WTC11 (cell line): ENCODE measurements at regions not wholly inside any gene's neighbourhood (a gene's known extent, or its start where the extent isn't known, plus 50 kb on each side); places are given as distances from the start of the nearest gene placed in this dataset.

Source experiments
- ATAC-seq: fragments of 200-7000 bp; cut with Tn5 transposase; 2 replicates; pipeline ENCODE4 v1.10.0; 2021; ENCODE audit warnings: mild to moderate bottlenecking, moderate library complexity
- CTCF ChIA-PET: fragments of 300-600 bp; sonication (Branson Sonifier 250); formaldehyde crosslinking; loops from one replicate; lab custom pipeline; 2021; ENCODE audit warnings: antibody characterized with exemption; lab: Charles Lee
- POLR2A ChIA-PET: fragments of 350-600 bp; sonication (Branson Sonifier 250); formaldehyde crosslinking; loops from one replicate; lab custom pipeline; 2021; ENCODE audit warnings: antibody characterized with exemption; lab: Charles Lee
- DNase-seq: peaks from one replicate; pipeline ENCODE4 v3.0.0; 2021; ENCODE audit warnings: low spot score
- H3K27ac Mint-ChIP-seq: 2 replicates; pipeline ENCODE4 v1.8.0; 2021; ENCODE audit warnings: mixed read lengths
- H3K27me3 Mint-ChIP-seq: 2 replicates; pipeline ENCODE4 v1.8.0; 2021; ENCODE audit warnings: low read depth, mild to moderate bottlenecking, moderate library complexity, mixed read lengths
- H3K36me3 Mint-ChIP-seq: 2 replicates; pipeline ENCODE4 v1.8.0; 2021; ENCODE audit warnings: mixed read lengths
- H3K4me1 Mint-ChIP-seq: 2 replicates; pipeline ENCODE4 v1.8.0; 2022; ENCODE audit warnings: mixed read lengths
- H3K4me3 Mint-ChIP-seq: 2 replicates; pipeline ENCODE4 v1.8.0; 2021; ENCODE audit warnings: mild to moderate bottlenecking, moderate library complexity, mixed read lengths
- H3K9me3 Mint-ChIP-seq: 2 replicates; pipeline ENCODE4 v1.8.0; 2021; ENCODE audit warnings: mixed read lengths
- ARID4B ChIP-seq: sonication (generic); formaldehyde crosslinking; IDR thresholded peaks from 2 replicates; pipeline ENCODE4 v1.8.0; 2023; ENCODE audit warnings: missing genetic modification reagents, mild to moderate bottlenecking, borderline replicate concordance
- CDX4 ChIP-seq: fragments of 250-450 bp; sonication (Bioruptor Pico); IDR thresholded peaks from 2 replicates; pipeline ENCODE4 v1.9.0; 2021; ENCODE audit warnings: moderate library complexity, mild to moderate bottlenecking, inconsistent platforms, borderline replicate concordance
- CREM ChIP-seq: sonication (generic); formaldehyde crosslinking; IDR thresholded peaks from 2 replicates; pipeline ENCODE4 v1.8.1; 2022; ENCODE audit warnings: mild to moderate bottlenecking, missing genetic modification reagents, moderate library complexity
- E2F1 ChIP-seq: sonication (generic); formaldehyde crosslinking; IDR thresholded peaks from 2 replicates; pipeline ENCODE4 v1.8.0; 2022; ENCODE audit warnings: mild to moderate bottlenecking, missing genetic modification reagents
- ELF4 ChIP-seq: sonication (generic); formaldehyde crosslinking; IDR thresholded peaks from 2 replicates; pipeline ENCODE4 v1.8.1; 2022; ENCODE audit warnings: low read depth, mild to moderate bottlenecking, moderate library complexity, missing genetic modification reagents
- ESRRA ChIP-seq: sonication (generic); formaldehyde crosslinking; IDR thresholded peaks from 2 replicates; pipeline ENCODE4 v1.8.1; 2022; ENCODE audit warnings: mild to moderate bottlenecking, missing genetic modification reagents, borderline replicate concordance
- FOXK1 ChIP-seq: sonication (generic); formaldehyde crosslinking; IDR thresholded peaks from 2 replicates; pipeline ENCODE4 v1.8.0; 2022; ENCODE audit warnings: mild to moderate bottlenecking, moderate library complexity, missing genetic modification reagents
- KAT7 ChIP-seq: sonication (generic); formaldehyde crosslinking; IDR thresholded peaks from 2 replicates; pipeline ENCODE4 v1.8.1; 2023; ENCODE audit warnings: missing genetic modification reagents, mild to moderate bottlenecking, borderline replicate concordance
- MLX ChIP-seq: sonication (generic); formaldehyde crosslinking; IDR thresholded peaks from 2 replicates; pipeline ENCODE4 v1.8.1; 2023; ENCODE audit warnings: mild to moderate bottlenecking, missing genetic modification reagents, moderate library complexity
- NFE2L1 ChIP-seq: sonication (generic); formaldehyde crosslinking; IDR thresholded peaks from 2 replicates; pipeline ENCODE4 v1.8.1; 2023; ENCODE audit warnings: missing genetic modification reagents
- NR2C2 ChIP-seq: sonication (generic); formaldehyde crosslinking; IDR thresholded peaks from 2 replicates; pipeline ENCODE4 v1.8.0; 2022; ENCODE audit warnings: mild to moderate bottlenecking, missing genetic modification reagents
- NR3C1 ChIP-seq: sonication (generic); formaldehyde crosslinking; conservative IDR thresholded peaks from 2 replicates; pipeline ENCODE4 v1.8.1; 2023; ENCODE audit warnings: low read depth, mild to moderate bottlenecking, missing genetic modification reagents
- OVOL2 ChIP-seq: fragments of 250-450 bp; sonication (Bioruptor Pico); IDR thresholded peaks from 2 replicates; pipeline ENCODE4 v1.9.0; 2021; ENCODE audit warnings: mild to moderate bottlenecking, borderline replicate concordance
- PREB ChIP-seq: sonication (generic); formaldehyde crosslinking; IDR thresholded peaks from 2 replicates; pipeline ENCODE4 v1.8.1; 2022; ENCODE audit warnings: mild to moderate bottlenecking, missing genetic modification reagents, moderate library complexity, borderline replicate concordance
- ZBTB21 ChIP-seq: sonication (generic); formaldehyde crosslinking; IDR thresholded peaks from 2 replicates; pipeline ENCODE4 v1.8.1; 2023; ENCODE audit warnings: mild to moderate bottlenecking, missing genetic modification reagents, borderline replicate concordance
- ZBTB43 ChIP-seq: sonication (generic); formaldehyde crosslinking; IDR thresholded peaks from 2 replicates; pipeline ENCODE4 v1.8.1; 2023; ENCODE audit warnings: mild to moderate bottlenecking, missing genetic modification reagents
- ZNF138 ChIP-seq: sonication (generic); formaldehyde crosslinking; conservative IDR thresholded peaks from 2 replicates; pipeline ENCODE4 v1.8.1; 2022; ENCODE audit warnings: mild to moderate bottlenecking, moderate library complexity, missing genetic modification reagents
- ZNF416 ChIP-seq: fragments of 250-450 bp; sonication (Bioruptor Pico); IDR thresholded peaks from 2 replicates; pipeline ENCODE4 v1.9.0; 2021; ENCODE audit warnings: mild to moderate bottlenecking, inconsistent platforms
- ZNF532 ChIP-seq: fragments of 250-450 bp; sonication (Bioruptor Pico); IDR thresholded peaks from 2 replicates; pipeline ENCODE4 v1.9.0; 2021; ENCODE audit warnings: mild to moderate bottlenecking, borderline replicate concordance
- ZNF671 ChIP-seq: fragments of 250-450 bp; sonication (Bioruptor Pico); IDR thresholded peaks from 2 replicates; pipeline ENCODE4 v1.8.0; 2021; ENCODE audit warnings: mild to moderate bottlenecking

- DNase-seq (no peak), ATAC-seq (no peak)
- TF ChIP-seq CREM (CRISPR knock-in tag) (no peak), ZNF532 (CRISPR knock-in tag) (no peak), OVOL2 (CRISPR knock-in tag) (no peak), ZNF671 (CRISPR knock-in tag) (no peak), CDX4 (CRISPR knock-in tag) (no peak), PREB (CRISPR knock-in tag) (no peak)
- Mint-ChIP-seq H3K27ac (no peak overlapping the region), H3K9me3 (peaks cover 48% of the 10 kb centered on the region), H3K36me3 (peaks cover 36% of the 10 kb centered on the region), H3K27me3 (no peaks in the 10 kb centered on the region; the same call in 1 of the 2 replicates), H3K4me3 (no peak overlapping the region), H3K4me1 (peaks cover 8% of the 10 kb centered on the region; the same call in 1 of the 2 replicates)
- ChIA-PET POLR2A (no interaction called here), CTCF (no interaction called here)
Measured at GRCh38 chr12:19034937-19035336, 94.6 kb upstream of the PLEKHA5 start.

- peaks cover 48% of the 10 kb centered on the region for H3K9me3 Mint-ChIP-seq
- no peaks in the 10 kb centered on the region; the same call in 1 of the 2 replicates for H3K27me3 Mint-ChIP-seq
- CTCF ChIA-PET: no interaction called here
- ATAC-seq: no peak
- POLR2A ChIA-PET: no interaction called here
- H3K27ac Mint-ChIP-seq: no peak overlapping the region
- H3K4me1 Mint-ChIP-seq: peaks cover 12% of the 10 kb centered on the region
- no peak for DNase-seq
- H3K4me3 Mint-ChIP-seq: no peak overlapping the region
- peaks cover 36% of the 10 kb centered on the region for H3K36me3 Mint-ChIP-seq
- TF ChIP-seq FOXK1 (CRISPR knock-in tag) (no peak), MLX (CRISPR knock-in tag) (no peak), ZBTB21 (CRISPR knock-in tag) (no peak), ZNF138 (CRISPR knock-in tag) (no peak), NR2C2 (no peak), E2F1 (CRISPR knock-in tag) (no peak), ARID4B (CRISPR knock-in tag) (no peak), ELF4 (no peak), ZBTB43 (CRISPR knock-in tag) (no peak), NFE2L1 (CRISPR knock-in tag) (no peak), NR3C1 (no peak), ESRRA (CRISPR knock-in tag) (no peak), KAT7 (CRISPR knock-in tag) (no peak), CDX4 (CRISPR knock-in tag) (no peak), ZNF416 (no peak)
Measured at GRCh38 chr12:19035536-19035935, 94.0 kb upstream of the PLEKHA5 start.
